Endothelial cell of umbilical vein (primary cell): ENCODE measurements at regions not wholly inside any gene's neighbourhood (a gene's known extent, or its start where the extent isn't known, plus 50 kb on each side); places are given as distances from the start of the nearest gene placed in this dataset.

Experiments used
- BruUV-seq: library from RNA; stranded (reverse); fragments of 400-500 nt; replicated peaks from 2 replicates; lab custom pipeline; 2021; lab: Mats Ljungman, UMichigan
- CTCF ChIA-PET: fragments of 300-600, 350-600 bp; sonication (Branson Sonifier 250); formaldehyde crosslinking; loops from one replicate; lab custom pipeline; 2021; ENCODE audit warnings: antibody characterized with exemption, inconsistent platforms; lab: Charles Lee
- POLR2A ChIA-PET: fragments of 300-600, 350-600 bp; sonication (Branson Sonifier 250); formaldehyde crosslinking; loops from one replicate; lab custom pipeline; 2021; ENCODE audit warnings: antibody characterized with exemption, inconsistent platforms; lab: Charles Lee
- DNase-seq: peaks from one replicate; pipeline ENCODE4 v3.0.0-alpha.2; 2011; ENCODE audit warnings: low read depth, low spot score
- FAIRE-seq: peaks from 2 replicates; lab custom pipeline; 2011; peaks lifted over from hg19 to GRCh38; lab: Jason Lieb, UNC
- H2AFZ ChIP-seq: 2 replicates; pipeline ENCODE4 v1.6.0; 2012; ENCODE audit warnings: low read depth, low read length, control low read depth, inconsistent platforms
- H3K27ac ChIP-seq: 2 replicates; pipeline ENCODE4 v1.5.1; 2011; ENCODE audit warnings: low read depth, mild to moderate bottlenecking, control low read depth, low read length, moderate library complexity; ENCODE audit not compliant: insufficient read depth
- H3K27me3 ChIP-seq, 2 experiments: 2 replicates each; pipeline versions ENCODE4 v1.6.0 to v1.6.1; 2011; ENCODE audit warnings: low read length in 2 of 2, mixed read lengths in 1 of 2; ENCODE audit not compliant: control insufficient read depth in 2 of 2, insufficient read depth in 2 of 2
- H3K36me3 ChIP-seq, 2 experiments: 2 replicates in 1 of 2; 3 replicates in 1 of 2; pipeline ENCODE4 v1.5.1; 2011; ENCODE audit warnings: low read length in 2 of 2, mild to moderate bottlenecking in 1 of 2, moderate library complexity in 1 of 2; ENCODE audit not compliant: control insufficient read depth in 2 of 2, insufficient read depth in 2 of 2; ENCODE audit errors: extremely low read depth in 1 of 2
- H3K4me1 ChIP-seq: 3 replicates; pipeline ENCODE4 v1.5.1; 2011; ENCODE audit warnings: mild to moderate bottlenecking, low read length; ENCODE audit not compliant: control insufficient read depth, insufficient read depth; ENCODE audit errors: extremely low read depth
- H3K4me2 ChIP-seq: 2 replicates; pipeline ENCODE4 v1.6.1; 2011; ENCODE audit warnings: low read length, control low read depth, mixed read lengths; ENCODE audit not compliant: insufficient read depth
- H3K4me3 ChIP-seq, 3 experiments: fragments of 200-600 bp in 1 of 3; sonication (generic), shearing (Covaris generic) in 1 of 3; replicated peaks in 1 of 3; 2 replicates each; pipeline ENCODE4 v1.5.1; 2011 to 2016; ENCODE audit warnings: control low read depth in 3 of 3, low read length in 3 of 3, mild to moderate bottlenecking in 2 of 3, inconsistent platforms in 1 of 3, low read depth in 1 of 3, moderate library complexity in 1 of 3; ENCODE audit not compliant: insufficient read depth in 1 of 3
- H3K79me2 ChIP-seq: 2 replicates; pipeline ENCODE4 v1.6.0; 2012; ENCODE audit warnings: low read length, inconsistent platforms; ENCODE audit not compliant: control insufficient read depth, insufficient read depth
- H3K9ac ChIP-seq: replicated peaks from 2 replicates; pipeline ENCODE3; 2011; ENCODE audit warnings: low read length, control low read depth; ENCODE audit not compliant: insufficient read depth; ENCODE audit errors: extremely low read depth
- H3K9me1 ChIP-seq: replicated peaks from 3 replicates; pipeline ENCODE4 v1.6.0; 2011; ENCODE audit warnings: mild to moderate bottlenecking, low read length; ENCODE audit not compliant: control insufficient read depth, insufficient read depth; ENCODE audit errors: extremely low read depth
- H3K9me3 ChIP-seq: replicated peaks from 2 replicates; pipeline ENCODE4 v1.5.1; 2012; ENCODE audit warnings: low read length, inconsistent platforms; ENCODE audit not compliant: control insufficient read depth, insufficient read depth
- H4K20me1 ChIP-seq: replicated peaks from 2 replicates; pipeline ENCODE3; 2011; ENCODE audit warnings: mild to moderate bottlenecking, low read length; ENCODE audit not compliant: control insufficient read depth, insufficient read depth; ENCODE audit errors: extremely low read depth
- EZH2 ChIP-seq: IDR thresholded peaks from 2 replicates; pipeline ENCODE4 v1.6.1; 2012; ENCODE audit warnings: borderline replicate concordance, low read depth, mild to moderate bottlenecking, moderate library complexity, low read length, inconsistent platforms; ENCODE audit not compliant: severe bottlenecking
- FOS ChIP-seq: IDR thresholded peaks from 2 replicates; pipeline ENCODE4 v1.6.1; 2011; ENCODE audit warnings: mild to moderate bottlenecking, low read length, moderate library complexity, borderline replicate concordance; ENCODE audit not compliant: insufficient read depth
- GATA2 ChIP-seq: IDR thresholded peaks from 2 replicates; pipeline ENCODE4 v1.7.0; 2011; ENCODE audit warnings: low read depth, mild to moderate bottlenecking, moderate library complexity, mixed read lengths, low read length; ENCODE audit not compliant: insufficient read length, insufficient read depth
- JUN ChIP-seq: IDR thresholded peaks from 2 replicates; pipeline ENCODE4 v1.6.1; 2011; ENCODE audit warnings: borderline replicate concordance, low read depth; ENCODE audit not compliant: insufficient read length, insufficient read depth
- MYC ChIP-seq: IDR thresholded peaks from one replicate; pipeline ENCODE4 v1.6.1; 2011; ENCODE audit warnings: mild to moderate bottlenecking, low read depth, low read length
- POLR2A ChIP-seq: IDR thresholded peaks from 2 replicates; pipeline ENCODE4 v1.6.1; 2012; ENCODE audit warnings: low read depth, mild to moderate bottlenecking, control low read depth, low read length
- POLR2AphosphoS5 ChIP-seq: IDR thresholded peaks from 2 replicates; pipeline ENCODE4 v1.6.1; 2012; ENCODE audit warnings: low read depth, mild to moderate bottlenecking, control low read depth, low read length, moderate library complexity; ENCODE audit not compliant: insufficient read depth
- dilution Hi-C: fragments of 300-500 bp; cut with MboI; formaldehyde crosslinking; loops from one replicate; pipeline ENCODE4 v1.15.0; 2019; ENCODE audit warnings: low sequenced_read_pairs; ENCODE audit not compliant: extremely low pct_ligation_motif_present
- intact Hi-C: fragments of 100-400 bp; cut with micrococcal nuclease; formaldehyde crosslinking; loops from one replicate; pipeline ENCODE4 v1.10.0; 2022
- TF ChIP-seq, protein P1 (sequence below): IDR thresholded peaks from 2 replicates; pipeline ENCODE4 v1.6.1; 2011; ENCODE audit not compliant: insufficient read depth, insufficient read length
- TF ChIP-seq, protein P2 (sequence below), 2 donors: IDR thresholded peaks; 1 replicate in 1 of 2; 2 replicates in 1 of 2; pipeline ENCODE4 v1.5.1; 2011; ENCODE audit warnings: low read length in 2 of 2, mild to moderate bottlenecking in 2 of 2, moderate library complexity in 2 of 2, control low read depth in 1 of 2, inconsistent platforms in 1 of 2, low read depth in 1 of 2; ENCODE audit not compliant: insufficient read depth in 1 of 2; ENCODE audit errors: extremely low read depth in 1 of 2

DNA sequence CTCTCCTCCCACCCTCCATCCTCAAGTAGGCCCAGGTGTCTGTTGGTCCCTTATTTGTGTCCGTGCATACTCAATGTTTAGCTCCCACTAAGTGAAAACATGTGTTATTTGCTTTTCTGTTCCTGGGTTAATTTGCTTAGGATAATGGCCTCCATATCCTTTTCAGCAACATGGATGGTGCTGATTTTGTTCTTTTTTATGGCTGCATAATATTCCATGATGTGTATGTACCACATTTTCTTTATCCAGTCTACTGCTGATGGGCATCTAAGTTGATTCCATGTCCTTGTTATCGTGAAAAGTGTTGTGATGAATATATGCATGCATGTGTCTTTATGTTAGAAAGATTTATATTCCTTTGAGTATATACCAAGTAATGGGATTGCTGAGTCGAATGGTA, 314.9 kb upstream of the IRAK1BP1 start:
- Histone ChIP-seq H3K79me2 (no peaks in the 10 kb centered on the region), H3K27ac (no peak overlapping the region), H3K4me3 (no peak overlapping the region), H3K9me3 (peaks cover 4% of the 10 kb centered on the region), H3K9ac (no peak overlapping the region), H4K20me1 (no peaks in the 10 kb centered on the region), H3K9me1 (no peaks in the 10 kb centered on the region), H3K4me2 (no peak overlapping the region), H3K27me3 (no peaks in the 10 kb centered on the region), H3K36me3 (no peaks in the 10 kb centered on the region), H3K4me1 (no peaks in the 10 kb centered on the region), H2AFZ (no peak overlapping the region)
- ChIA-PET POLR2A (no interaction called here), CTCF (interaction anchor here (1.6 kb wide), 1 partner anchor 14 kb away, joined by 4 read pairs; no protein-coding TSS in a partner anchor)
- dilution Hi-C loops: no loop called here
- no TSS peak for BruUV-seq
- intact Hi-C loops: no loop called here
- DNase-seq: no peak
- TF ChIP-seq FOS (no peak), GATA2 (no peak), POLR2A (no peak), POLR2AphosphoS5 (no peak), EZH2 (no peak), JUN (no peak)
- TF ChIP-seq, protein P1, sequence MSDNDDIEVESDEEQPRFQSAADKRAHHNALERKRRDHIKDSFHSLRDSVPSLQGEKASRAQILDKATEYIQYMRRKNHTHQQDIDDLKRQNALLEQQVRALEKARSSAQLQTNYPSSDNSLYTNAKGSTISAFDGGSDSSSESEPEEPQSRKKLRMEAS: no peak
- no peak for FAIRE-seq

DNA sequence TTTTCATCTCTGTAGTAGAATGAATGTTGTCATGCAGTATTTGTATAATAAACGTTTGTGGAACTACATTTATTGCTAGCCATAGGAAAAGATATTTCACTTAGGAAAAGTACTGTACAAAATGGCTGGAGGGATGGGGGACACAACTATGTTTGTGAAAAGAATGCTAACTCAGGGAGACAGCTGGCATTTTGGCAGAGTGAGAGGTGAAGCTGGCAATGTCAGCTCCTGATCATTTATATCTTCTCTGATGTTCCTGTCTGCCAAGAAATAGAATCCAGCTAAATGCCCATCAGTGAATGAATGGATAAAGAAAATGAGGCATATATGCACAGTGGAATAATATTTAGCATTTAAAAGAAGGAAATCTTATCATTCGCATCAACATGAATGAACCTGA, 313.0 kb upstream of the IRAK1BP1 start:
- intact Hi-C loops: loop anchor here (2.0 kb wide), 1 partner anchor 18 kb away; no protein-coding TSS in a partner anchor
- BruUV-seq: no TSS peak
- no peak for FAIRE-seq

More for the DNA sequence above, 313.0 kb upstream of the IRAK1BP1 start:
- dilution Hi-C loops: no loop called here
- Histone ChIP-seq H3K27me3 (no peaks in the 10 kb centered on the region), H3K9me3 (peaks cover 4% of the 10 kb centered on the region), H3K4me1 (no peaks in the 10 kb centered on the region), H3K4me2 (no peak overlapping the region), H2AFZ (no peak overlapping the region), H3K4me3 (no peak overlapping the region), H3K9me1 (no peaks in the 10 kb centered on the region), H3K79me2 (no peaks in the 10 kb centered on the region), H4K20me1 (no peaks in the 10 kb centered on the region), H3K9ac (no peak overlapping the region), H3K36me3 (no peaks in the 10 kb centered on the region), H3K27ac (no peak overlapping the region)
- POLR2A ChIA-PET: interaction anchor here (0.5 kb wide), 1 partner anchor 46 kb away, joined by 3 read pairs; no protein-coding TSS in a partner anchor
- no peak for TF ChIP-seq POLR2AphosphoS5
- TF ChIP-seq POLR2A: no peak
- no peak for TF ChIP-seq EZH2
- TF ChIP-seq JUN: no peak
- TF ChIP-seq FOS: no peak
- TF ChIP-seq, protein P1: no peak
- no peak for TF ChIP-seq GATA2
- no peak for TF ChIP-seq MYC
- TF ChIP-seq, protein P2, sequence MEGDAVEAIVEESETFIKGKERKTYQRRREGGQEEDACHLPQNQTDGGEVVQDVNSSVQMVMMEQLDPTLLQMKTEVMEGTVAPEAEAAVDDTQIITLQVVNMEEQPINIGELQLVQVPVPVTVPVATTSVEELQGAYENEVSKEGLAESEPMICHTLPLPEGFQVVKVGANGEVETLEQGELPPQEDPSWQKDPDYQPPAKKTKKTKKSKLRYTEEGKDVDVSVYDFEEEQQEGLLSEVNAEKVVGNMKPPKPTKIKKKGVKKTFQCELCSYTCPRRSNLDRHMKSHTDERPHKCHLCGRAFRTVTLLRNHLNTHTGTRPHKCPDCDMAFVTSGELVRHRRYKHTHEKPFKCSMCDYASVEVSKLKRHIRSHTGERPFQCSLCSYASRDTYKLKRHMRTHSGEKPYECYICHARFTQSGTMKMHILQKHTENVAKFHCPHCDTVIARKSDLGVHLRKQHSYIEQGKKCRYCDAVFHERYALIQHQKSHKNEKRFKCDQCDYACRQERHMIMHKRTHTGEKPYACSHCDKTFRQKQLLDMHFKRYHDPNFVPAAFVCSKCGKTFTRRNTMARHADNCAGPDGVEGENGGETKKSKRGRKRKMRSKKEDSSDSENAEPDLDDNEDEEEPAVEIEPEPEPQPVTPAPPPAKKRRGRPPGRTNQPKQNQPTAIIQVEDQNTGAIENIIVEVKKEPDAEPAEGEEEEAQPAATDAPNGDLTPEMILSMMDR (IDR thresholded peaks at IDR 0.05; ENCODE audit: extremely low read depth in 1 of 2, insufficient read depth in 1 of 2, low read depth in 1 of 2, low read length in 2 of 2): no peak
- CTCF ChIA-PET: no interaction called here
- DNase-seq: no peak
